Stimulated activated effector memory CD8-positive, alpha-beta T cell treated with anti-CD3 and anti-CD28 coated beads, Interleukin-12 subunit alpha, Interleukin-12 subunit beta, amount 100 ng/mL, for 72 hours (primary cell): ENCODE measurements at regions not wholly inside any gene's neighbourhood (a gene's known extent, or its start where the extent isn't known, plus 50 kb on each side); places are given as distances from the start of the nearest gene placed in this dataset.

Experiments used
- ATAC-seq: fragments of 150-1000 bp; cut with Tn5 transposase; 2 replicates; pipeline ENCODE4 v1.10.0; 2021
- DNase-seq, 2 donors: peaks; one replicate each; pipeline ENCODE4 v3.0.0; 2021 to 2022; ENCODE audit warnings: low spot score in 2 of 2
- H3K27ac Mint-ChIP-seq: one replicate; pipeline ENCODE4 v1.8.0; 2022; ENCODE audit warnings: mild to moderate bottlenecking, mixed read lengths
- H3K36me3 Mint-ChIP-seq: one replicate; pipeline ENCODE4 v1.8.0; 2022; ENCODE audit warnings: mild to moderate bottlenecking, mixed read lengths
- H3K4me1 Mint-ChIP-seq: one replicate; pipeline ENCODE4 v1.8.0; 2022; ENCODE audit warnings: mixed read lengths
- H3K4me3 Mint-ChIP-seq: one replicate; pipeline ENCODE4 v1.8.0; 2022; ENCODE audit warnings: mild to moderate bottlenecking, mixed read lengths
- H3K9me3 Mint-ChIP-seq: one replicate; pipeline ENCODE4 v1.8.0; 2022; ENCODE audit warnings: mixed read lengths

DNA sequence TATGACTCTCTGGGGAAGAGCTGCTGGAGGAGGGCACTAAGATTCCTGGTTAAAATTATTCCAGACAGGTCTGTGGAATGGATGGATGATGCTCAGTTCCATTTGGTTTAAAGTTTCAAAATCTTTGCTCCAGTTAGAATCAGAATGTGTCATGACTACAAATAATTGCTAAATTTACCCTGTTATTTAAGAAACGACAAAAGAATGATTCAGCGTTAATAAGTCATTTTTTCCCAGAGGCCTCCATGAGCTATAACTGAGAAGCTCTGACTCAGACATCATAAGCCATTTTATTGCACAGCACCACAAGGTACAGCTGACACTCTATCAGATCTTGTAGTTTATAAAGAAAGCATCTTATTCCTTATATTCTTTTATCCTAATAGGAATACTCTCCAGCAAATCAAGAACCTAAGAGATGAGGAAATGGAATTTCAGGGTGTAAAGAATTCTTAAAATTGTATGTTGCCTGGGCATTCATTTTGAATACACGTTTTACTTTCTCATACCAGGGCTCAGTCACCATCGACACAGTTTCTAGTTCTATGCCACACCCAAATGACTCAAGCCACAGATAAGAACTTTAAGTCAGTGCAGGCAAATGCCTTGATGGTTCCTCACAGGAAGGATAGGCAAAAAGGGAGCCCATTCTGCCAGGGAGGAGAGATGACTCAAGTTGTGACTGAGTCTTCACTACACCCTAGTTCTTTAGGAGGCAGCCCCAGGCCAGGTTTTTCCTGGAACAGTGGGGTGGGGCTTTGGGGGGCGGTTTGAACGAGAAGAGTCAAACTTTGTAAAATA lies 636.0 kb downstream of the MMUT start:
- Mint-ChIP-seq H3K9me3 (peaks cover 2% of the 10 kb centered on the region), H3K36me3 (no peaks in the 10 kb centered on the region), H3K4me3 (no peak overlapping the region), H3K4me1 (no peaks in the 10 kb centered on the region), H3K27ac (no peak overlapping the region)
- ATAC-seq (no peak), DNase-seq (no peak)

DNA sequence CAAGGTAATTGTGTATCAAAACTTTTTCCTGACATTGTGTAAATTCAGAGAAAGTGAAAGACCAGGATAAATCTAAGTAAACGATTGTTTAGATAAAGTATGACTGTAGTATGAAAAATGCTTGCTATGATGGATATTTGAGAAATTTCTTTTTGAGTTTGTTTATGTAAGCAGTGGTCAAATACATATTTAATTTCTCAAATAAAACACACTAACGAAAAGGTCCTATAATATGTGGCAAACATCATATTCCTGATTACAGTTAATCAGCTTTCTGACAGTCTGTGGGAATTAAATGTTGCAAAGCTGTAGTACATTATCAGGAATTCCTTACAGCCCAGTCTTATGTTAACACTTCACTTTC lies 636.9 kb downstream of the MMUT start:
- ATAC-seq (no peak), DNase-seq (no peak)
- Mint-ChIP-seq H3K4me1 (no peaks in the 10 kb centered on the region), H3K36me3 (no peaks in the 10 kb centered on the region), H3K4me3 (no peak overlapping the region), H3K9me3 (peaks cover 6% of the 10 kb centered on the region), H3K27ac (no peak overlapping the region)

DNA sequence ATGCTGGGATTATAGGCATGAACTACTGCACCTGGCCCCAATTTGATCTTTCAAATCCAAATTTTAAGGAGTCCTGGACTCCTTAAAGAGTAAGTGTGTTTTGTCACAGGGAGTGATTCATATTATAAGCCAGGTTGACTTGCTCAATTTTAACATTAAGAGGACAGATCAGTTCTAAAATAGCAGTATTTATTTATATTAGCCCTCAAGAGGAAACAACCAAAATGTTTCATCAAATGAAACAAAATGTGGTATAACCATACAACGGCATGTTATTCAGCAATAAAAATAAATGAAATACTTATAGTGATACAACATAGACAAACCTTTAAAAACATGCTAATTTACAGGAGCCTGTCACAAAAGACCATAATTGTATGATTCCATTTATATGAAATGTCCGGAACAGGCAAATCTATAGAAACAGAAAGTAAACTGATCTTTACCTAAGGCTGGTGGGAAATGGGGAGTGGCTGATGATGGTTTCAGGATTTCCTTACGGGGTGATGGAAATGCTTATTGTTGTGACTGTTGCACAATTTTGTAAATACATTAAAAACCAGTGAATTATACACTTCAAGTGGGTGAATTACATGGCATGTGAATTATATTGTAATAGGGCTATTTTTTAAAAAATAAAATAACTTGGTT lies 637.4 kb downstream of the MMUT start:
- ATAC-seq (no peak), DNase-seq (no peak)
- Mint-ChIP-seq H3K27ac (no peak overlapping the region), H3K4me1 (no peaks in the 10 kb centered on the region), H3K9me3 (peaks cover 6% of the 10 kb centered on the region), H3K4me3 (no peak overlapping the region), H3K36me3 (no peaks in the 10 kb centered on the region)

DNA sequence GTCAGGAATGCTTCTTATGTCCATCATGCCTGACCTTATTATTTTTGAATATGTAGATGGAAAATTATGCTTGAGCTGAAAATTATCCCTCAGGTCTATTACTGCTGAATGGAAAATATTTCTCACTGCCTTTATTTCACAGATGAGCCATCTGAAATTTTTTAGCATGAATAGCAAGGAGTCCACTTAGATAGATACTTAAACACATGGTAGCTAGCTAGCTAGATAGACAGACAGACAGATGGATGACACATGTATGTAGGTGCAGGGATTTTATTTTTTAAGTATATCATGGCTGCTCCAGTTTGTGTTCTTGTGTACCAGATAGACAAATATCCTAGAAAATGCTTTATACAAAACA lies 645.0 kb downstream of the MMUT start:
- Mint-ChIP-seq H3K36me3 (no peaks in the 10 kb centered on the region), H3K4me1 (no peaks in the 10 kb centered on the region), H3K9me3 (peaks cover 12% of the 10 kb centered on the region), H3K4me3 (no peak overlapping the region), H3K27ac (no peak overlapping the region)
- no peak for DNase-seq
- no peak for ATAC-seq

DNA sequence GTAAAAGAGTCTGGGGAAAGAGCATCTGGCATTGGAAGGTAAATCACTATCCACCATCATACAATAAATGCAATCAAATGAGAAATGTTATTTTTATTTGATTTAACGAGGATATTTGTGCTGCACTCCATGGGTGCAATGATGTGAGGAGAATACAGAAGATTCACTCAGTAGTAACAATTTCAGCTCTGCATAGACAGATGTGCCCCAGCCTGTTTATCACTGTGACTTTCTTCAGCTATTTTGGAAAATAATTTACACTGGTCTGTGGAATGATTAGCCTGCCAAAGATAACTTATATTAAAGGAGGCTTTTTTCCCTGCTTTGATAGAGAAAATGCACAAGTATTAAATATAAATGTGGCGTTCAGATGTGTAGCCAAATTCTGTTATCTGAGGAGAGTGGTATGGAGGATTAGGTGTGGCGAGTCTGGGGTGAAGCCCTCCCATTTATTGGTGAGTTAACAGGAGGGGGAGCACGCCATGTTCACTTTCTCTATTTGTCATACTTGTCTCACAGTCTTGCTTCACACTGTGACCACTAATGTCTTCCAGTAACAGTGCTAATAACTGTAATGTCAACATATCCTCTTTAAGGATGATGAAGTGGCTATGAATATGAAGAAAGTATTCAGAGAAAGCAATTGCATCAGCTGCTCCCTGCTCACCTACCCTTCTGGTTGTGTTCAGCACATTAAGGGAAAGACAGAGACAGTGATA lies 645.6 kb downstream of the MMUT start:
- Mint-ChIP-seq H3K27ac (no peak overlapping the region), H3K9me3 (peaks cover 12% of the 10 kb centered on the region), H3K4me1 (no peaks in the 10 kb centered on the region), H3K36me3 (no peaks in the 10 kb centered on the region), H3K4me3 (no peak overlapping the region)
- ATAC-seq (no peak), DNase-seq (no peak)

DNA sequence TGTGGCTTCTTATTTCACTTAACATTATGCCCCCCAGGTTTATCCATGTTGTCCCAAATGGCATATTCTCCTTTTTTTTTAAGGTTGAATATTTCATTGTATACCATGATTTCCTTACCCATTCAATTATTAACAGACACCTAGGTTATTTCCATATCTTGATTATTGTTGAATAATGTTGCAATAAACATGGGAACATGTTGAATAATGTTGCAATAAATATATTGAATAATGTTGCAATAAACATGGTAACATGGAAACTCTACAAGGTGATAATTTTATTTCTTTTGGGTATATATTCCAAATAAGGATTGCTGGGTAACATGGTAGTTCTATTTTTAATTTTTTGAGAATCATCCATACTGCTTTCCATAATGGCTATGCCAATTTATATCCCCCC lies 648.1 kb downstream of the MMUT start:
- Mint-ChIP-seq H3K9me3 (peaks cover 6% of the 10 kb centered on the region), H3K4me1 (no peaks in the 10 kb centered on the region), H3K27ac (no peak overlapping the region), H3K4me3 (no peak overlapping the region), H3K36me3 (no peaks in the 10 kb centered on the region)
- DNase-seq (no peak), ATAC-seq (no peak)

DNA sequence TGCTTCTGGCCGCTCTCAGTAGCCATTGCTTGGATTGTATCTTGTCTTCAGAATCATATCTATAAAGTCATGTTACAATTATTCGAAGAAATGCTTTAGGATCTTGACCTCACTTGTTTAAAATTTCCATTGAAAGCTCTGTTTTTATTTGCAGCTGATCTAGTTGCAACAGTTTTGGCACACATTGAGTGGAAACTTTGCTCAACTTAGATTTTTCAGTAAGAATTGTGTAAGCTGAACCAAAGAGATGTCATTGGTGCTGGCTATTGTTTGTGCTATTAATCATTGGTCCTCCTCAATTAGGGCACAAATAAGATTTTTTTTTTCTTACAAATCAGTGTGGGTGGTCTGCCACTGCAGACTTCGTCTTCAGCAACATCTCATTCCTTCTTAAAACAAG lies 649.2 kb downstream of the MMUT start:
- no peak overlapping the region for H3K4me3 Mint-ChIP-seq
- H3K27ac Mint-ChIP-seq = no peak overlapping the region
- no peaks in the 10 kb centered on the region for H3K36me3 Mint-ChIP-seq

DNA sequence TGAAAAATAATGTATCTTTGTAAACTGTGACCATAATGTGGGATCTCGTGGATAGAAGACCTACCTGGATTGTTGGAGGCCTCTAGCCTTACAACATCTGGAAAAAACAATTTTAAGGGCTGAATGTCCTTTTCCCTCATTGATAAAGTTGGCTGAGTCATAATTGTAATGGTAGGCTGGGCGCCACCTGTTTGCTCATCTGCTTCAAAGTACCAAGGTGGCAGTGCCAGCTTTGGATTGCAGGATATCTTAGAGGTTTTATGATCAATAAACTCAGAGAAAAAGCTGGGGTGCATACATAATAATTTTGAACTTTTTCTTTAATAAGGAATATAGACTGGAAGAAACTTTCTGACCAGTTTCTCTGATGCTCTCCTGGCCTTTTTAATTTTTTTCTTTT lies 653.4 kb downstream of the MMUT start:
- DNase-seq (no peak), ATAC-seq (no peak)
- H3K4me1 Mint-ChIP-seq = no peaks in the 10 kb centered on the region
- H3K9me3 Mint-ChIP-seq = peaks cover 6% of the 10 kb centered on the region
- H3K36me3 Mint-ChIP-seq = no peaks in the 10 kb centered on the region
- H3K27ac Mint-ChIP-seq = no peak overlapping the region
- no peak overlapping the region for H3K4me3 Mint-ChIP-seq

More for the DNA sequence above, 649.2 kb downstream of the MMUT start:
- DNase-seq (no peak), ATAC-seq (no peak)
- Mint-ChIP-seq H3K9me3 (peaks cover 3% of the 10 kb centered on the region), H3K4me1 (no peaks in the 10 kb centered on the region)

DNA sequence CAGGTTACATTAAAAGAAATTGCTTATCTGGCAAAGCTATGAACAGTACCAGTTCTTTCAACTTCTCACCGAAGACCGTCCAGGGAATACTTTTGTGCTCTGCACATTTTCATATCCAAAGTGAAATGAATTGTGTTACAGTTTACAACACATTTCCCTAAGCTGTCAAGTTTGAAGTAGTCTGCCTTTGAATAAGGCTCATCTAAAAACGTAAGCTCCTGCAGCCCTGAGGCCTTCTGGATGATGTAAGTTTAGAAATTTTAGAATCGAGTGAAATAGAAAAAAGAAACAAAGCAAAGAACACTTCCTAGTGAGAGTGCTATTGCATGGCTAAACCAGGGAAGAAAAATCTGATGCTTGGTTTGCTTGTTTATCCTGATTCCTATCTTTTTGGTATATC lies 653.8 kb downstream of the MMUT start:
- Mint-ChIP-seq H3K36me3 (no peaks in the 10 kb centered on the region), H3K4me1 (no peaks in the 10 kb centered on the region), H3K9me3 (peaks cover 6% of the 10 kb centered on the region), H3K27ac (no peak overlapping the region), H3K4me3 (no peak overlapping the region)
- no peak for ATAC-seq
- DNase-seq = no peak

DNA sequence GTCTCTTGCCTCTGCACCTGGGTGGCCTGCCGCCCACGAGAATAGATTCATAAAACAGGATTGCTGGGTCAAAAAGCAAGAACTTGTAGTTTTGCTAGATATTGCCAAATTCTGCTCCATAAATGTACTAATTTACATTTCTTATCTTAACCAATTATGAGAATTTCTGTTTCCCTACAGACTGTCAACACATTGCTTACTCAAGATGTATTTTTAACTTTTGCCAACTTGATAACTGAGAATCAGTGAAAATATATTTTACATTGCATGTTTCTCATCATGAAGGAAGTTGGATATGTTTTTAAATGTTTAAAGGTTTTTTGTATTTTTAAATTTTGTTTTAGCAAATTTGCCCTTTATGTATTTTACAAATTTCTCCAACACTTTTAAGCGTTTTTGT lies 664.8 kb downstream of the MMUT start:
- no peak for ATAC-seq
- Mint-ChIP-seq H3K9me3 (peaks cover 8% of the 10 kb centered on the region), H3K27ac (no peak overlapping the region), H3K36me3 (no peaks in the 10 kb centered on the region), H3K4me3 (no peak overlapping the region), H3K4me1 (no peaks in the 10 kb centered on the region)
- DNase-seq = no peak

DNA sequence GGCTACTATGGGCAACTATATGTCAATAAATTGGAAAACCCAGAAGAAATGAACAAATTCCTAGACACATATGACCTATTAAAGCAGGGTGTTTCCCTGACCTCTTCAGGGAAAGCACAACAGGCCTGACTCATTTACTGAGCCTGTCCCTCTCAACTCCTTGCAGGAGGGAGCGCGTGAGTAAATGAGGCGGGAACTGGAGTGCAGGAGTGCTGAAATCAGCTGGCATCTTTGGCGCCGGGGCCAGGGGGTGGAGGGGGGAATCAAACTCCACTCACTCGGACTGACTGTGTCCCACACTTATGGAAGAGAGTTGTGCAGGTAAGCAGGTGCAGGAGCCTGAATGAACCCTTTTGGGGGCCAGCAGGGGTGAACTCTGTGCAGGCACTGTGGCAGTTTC lies 671.2 kb upstream of the PTCHD4 start:
- no peaks in the 10 kb centered on the region for H3K4me1 Mint-ChIP-seq
- H3K27ac Mint-ChIP-seq = no peak overlapping the region
- H3K4me3 Mint-ChIP-seq = no peak overlapping the region
- no peaks in the 10 kb centered on the region for H3K36me3 Mint-ChIP-seq
- H3K9me3 Mint-ChIP-seq = peaks cover 12% of the 10 kb centered on the region
- ATAC-seq = no peak
- DNase-seq = no peak

DNA sequence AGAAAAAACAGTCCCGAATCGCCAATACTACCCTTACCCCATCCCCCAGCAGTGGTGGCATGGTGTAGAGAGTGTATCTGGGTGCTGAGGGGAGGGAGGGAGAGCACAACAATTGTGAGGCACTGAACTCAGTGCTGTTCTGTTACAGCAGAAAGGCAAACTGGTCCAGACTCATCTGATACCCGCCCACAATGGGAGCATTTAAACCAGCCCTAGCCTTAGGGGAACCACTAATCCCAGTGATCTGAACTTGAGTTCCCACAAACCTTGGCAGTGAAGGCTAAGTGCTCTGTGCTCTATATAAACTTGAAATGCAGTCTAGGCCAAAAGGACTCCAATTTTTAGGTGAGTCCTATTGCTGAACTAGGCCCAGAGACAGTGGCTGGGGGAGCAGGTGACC lies 666.4 kb upstream of the PTCHD4 start:
- peaks cover 19% of the 10 kb centered on the region for H3K9me3 Mint-ChIP-seq
- ATAC-seq = no peak
- H3K4me3 Mint-ChIP-seq = no peak overlapping the region
- DNase-seq = no peak
- no peaks in the 10 kb centered on the region for H3K36me3 Mint-ChIP-seq
- H3K4me1 Mint-ChIP-seq = no peaks in the 10 kb centered on the region
- H3K27ac Mint-ChIP-seq = no peak overlapping the region

DNA sequence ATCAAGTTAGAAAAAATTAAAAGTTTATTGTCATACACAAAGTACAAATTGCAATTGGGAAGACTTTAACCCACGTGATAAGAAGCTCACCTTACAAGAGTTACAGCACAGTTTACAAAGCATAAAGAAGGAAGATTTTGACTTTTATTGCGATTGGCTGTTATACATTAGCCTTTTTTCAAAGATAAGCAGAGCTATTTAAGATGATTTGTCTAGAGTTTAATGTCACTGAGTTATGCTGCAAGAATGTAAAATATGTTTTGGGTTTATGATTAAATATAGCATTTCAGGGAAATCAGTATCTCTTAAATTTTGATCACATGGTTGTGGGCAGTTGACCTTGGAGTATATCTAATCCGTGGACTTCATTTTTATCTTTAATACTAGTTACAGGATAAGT lies 664.2 kb upstream of the PTCHD4 start:
- Mint-ChIP-seq H3K4me3 (no peak overlapping the region), H3K4me1 (no peaks in the 10 kb centered on the region), H3K27ac (no peak overlapping the region), H3K9me3 (peaks cover 15% of the 10 kb centered on the region), H3K36me3 (no peaks in the 10 kb centered on the region)
- ATAC-seq (no peak), DNase-seq (no peak)

DNA sequence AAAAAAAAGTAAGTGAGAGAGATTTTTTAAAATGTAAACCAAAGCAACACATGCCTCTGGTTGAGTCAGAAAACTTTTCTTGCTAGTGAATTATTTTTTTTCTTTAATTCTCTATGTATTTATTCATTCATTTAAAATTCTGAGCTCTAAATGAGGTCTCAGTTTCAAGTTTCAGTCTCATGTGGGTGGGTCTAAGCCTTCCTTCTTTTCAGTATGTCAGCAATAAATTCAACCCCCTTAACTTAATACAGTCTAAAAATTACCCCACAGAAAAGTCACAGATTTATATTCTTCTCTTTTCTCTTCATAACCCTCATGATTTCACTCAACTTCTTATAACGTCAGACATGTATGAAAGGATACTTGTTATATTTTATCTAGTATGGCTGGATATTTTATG lies 663.3 kb upstream of the PTCHD4 start:
- no peaks in the 10 kb centered on the region for H3K4me1 Mint-ChIP-seq
- ATAC-seq (no peak), DNase-seq (no peak)
- H3K9me3 Mint-ChIP-seq = peaks cover 9% of the 10 kb centered on the region
- no peak overlapping the region for H3K4me3 Mint-ChIP-seq
- no peak overlapping the region for H3K27ac Mint-ChIP-seq
- no peaks in the 10 kb centered on the region for H3K36me3 Mint-ChIP-seq

DNA sequence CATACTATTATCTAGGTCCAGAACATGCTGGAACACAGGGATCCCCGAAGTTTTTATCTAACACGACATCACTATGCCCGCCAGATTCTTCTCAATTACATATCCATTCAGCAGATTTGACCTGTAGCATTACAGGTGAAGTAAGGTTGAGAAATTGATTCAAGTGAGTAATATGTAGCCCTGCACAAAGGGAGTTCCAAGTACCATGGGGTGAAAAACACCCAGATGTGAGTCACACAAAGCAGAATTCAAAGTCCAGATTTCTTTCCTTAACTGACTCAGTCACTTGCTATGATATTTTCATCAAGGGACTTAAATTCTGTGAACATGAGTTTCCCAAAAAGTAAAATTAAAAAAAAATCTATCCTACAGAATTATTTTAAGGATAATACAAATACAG lies 655.4 kb upstream of the PTCHD4 start:
- no peak overlapping the region for H3K27ac Mint-ChIP-seq
- H3K9me3 Mint-ChIP-seq = peaks cover 2% of the 10 kb centered on the region
- no peak for DNase-seq
- no peak overlapping the region for H3K4me3 Mint-ChIP-seq
- H3K36me3 Mint-ChIP-seq = no peaks in the 10 kb centered on the region
- no peak for ATAC-seq
- H3K4me1 Mint-ChIP-seq = no peaks in the 10 kb centered on the region

DNA sequence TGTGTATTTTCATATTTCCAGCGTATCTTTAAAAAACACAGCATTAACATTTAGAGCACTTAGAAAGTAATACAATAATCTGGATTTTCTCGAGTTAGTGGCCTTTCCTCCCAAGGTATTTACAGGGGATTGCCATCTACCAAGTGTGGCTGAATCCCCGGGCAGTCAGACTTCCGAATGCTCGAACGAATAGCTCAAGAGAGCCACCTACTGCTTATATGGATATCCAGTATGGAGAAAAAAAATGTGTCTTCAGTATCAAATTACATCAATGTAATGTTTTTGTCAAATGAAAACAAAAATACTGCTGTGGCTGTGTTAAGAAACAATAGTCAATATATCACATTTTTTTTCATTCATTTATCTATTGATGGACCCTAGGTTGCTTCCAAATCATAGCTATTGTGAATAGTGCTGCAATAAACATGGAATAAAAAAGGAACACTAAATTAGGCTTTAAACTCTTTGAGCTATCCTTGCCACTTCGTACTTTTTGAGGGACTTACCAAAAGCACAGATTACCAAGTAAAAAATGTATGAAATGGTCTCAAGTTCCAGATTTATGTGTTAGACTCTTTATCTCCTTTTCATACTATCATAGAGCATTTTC lies 654.5 kb upstream of the PTCHD4 start:
- peaks cover 2% of the 10 kb centered on the region for H3K9me3 Mint-ChIP-seq
- no peak for DNase-seq
- no peak overlapping the region for H3K4me3 Mint-ChIP-seq
- ATAC-seq = no peak
- H3K4me1 Mint-ChIP-seq = no peaks in the 10 kb centered on the region
- no peak overlapping the region for H3K27ac Mint-ChIP-seq
- H3K36me3 Mint-ChIP-seq = no peaks in the 10 kb centered on the region
